CD14-positive monocyte (primary cell): ENCODE measurements at regions not wholly inside any gene's neighbourhood (a gene's known extent, or its start where the extent isn't known, plus 50 kb on each side); places are given as distances from the start of the nearest gene placed in this dataset.

Source experiments
- DNase-seq, 3 donors: peaks; one replicate each; pipeline ENCODE4 v3.0.0-alpha.2; 2011 to 2022
- H2AFZ ChIP-seq: 2 replicates; pipeline ENCODE4 v1.6.0; 2012; ENCODE audit warnings: mild to moderate bottlenecking, low read depth, low read length, inconsistent platforms; ENCODE audit not compliant: insufficient read depth, poor library complexity, severe bottlenecking
- H3K27ac ChIP-seq, 2 donors: 1 replicate in 1 of 2; 2 replicates in 1 of 2; pipeline ENCODE4 v1.5.1; 2012 to 2013; ENCODE audit warnings: low read length in 2 of 2, control low read depth in 1 of 2, inconsistent platforms in 1 of 2, low read depth in 1 of 2, mild to moderate bottlenecking in 1 of 2
- H3K27me3 ChIP-seq, 2 donors: one replicate each; pipeline versions ENCODE4 v1.6.0 to v1.6.1; 2011 to 2013; ENCODE audit warnings: low read length in 2 of 2; ENCODE audit not compliant: control insufficient read depth in 2 of 2, insufficient read depth in 2 of 2
- H3K36me3 ChIP-seq, 2 donors: replicated peaks in 1 of 2; 1 replicate in 1 of 2; 2 replicates in 1 of 2; pipeline versions ENCODE4 v1.5.1 to v1.6.1; 2012 to 2013; ENCODE audit warnings: low read length in 2 of 2, control low read depth in 1 of 2, inconsistent platforms in 1 of 2, mild to moderate bottlenecking in 1 of 2; ENCODE audit not compliant: insufficient read depth in 2 of 2, control insufficient read depth in 1 of 2
- H3K4me1 ChIP-seq, 2 donors: 1 replicate in 1 of 2; 2 replicates in 1 of 2; pipeline versions ENCODE4 v1.5.1 to v1.6.1; 2012 to 2013; ENCODE audit warnings: low read length in 2 of 2, control low read depth in 1 of 2, inconsistent platforms in 1 of 2, mild to moderate bottlenecking in 1 of 2, moderate library complexity in 1 of 2; ENCODE audit not compliant: insufficient read depth in 2 of 2, control insufficient read depth in 1 of 2
- H3K4me2 ChIP-seq: replicated peaks from 2 replicates; pipeline ENCODE3; 2012; ENCODE audit warnings: low read length, moderate library complexity, mild to moderate bottlenecking; ENCODE audit not compliant: poor library complexity, severe bottlenecking; ENCODE audit errors: extremely low read depth
- H3K4me3 ChIP-seq, 3 experiments: fragments of 200-600 bp in 1 of 3; sonication (generic) in 1 of 3; replicated peaks in 1 of 3; 1 replicate in 2 of 3; 2 replicates in 1 of 3; pipeline ENCODE4 v1.5.1; 2011 to 2013; ENCODE audit warnings: low read length in 3 of 3, mild to moderate bottlenecking in 3 of 3, control low read depth in 2 of 3, low read depth in 2 of 3, inconsistent platforms in 1 of 3, moderate library complexity in 1 of 3
- H3K79me2 ChIP-seq: 2 replicates; pipeline ENCODE4 v1.6.0; 2012; ENCODE audit warnings: mild to moderate bottlenecking, control low read depth, inconsistent platforms, low read length, moderate library complexity; ENCODE audit not compliant: insufficient read depth
- H3K9ac ChIP-seq: 2 replicates; pipeline ENCODE4 v1.6.0; 2017; ENCODE audit warnings: low read length, mild to moderate bottlenecking; ENCODE audit not compliant: insufficient read depth, poor library complexity, severe bottlenecking
- H3K9me3 ChIP-seq, 2 donors: replicated peaks in 1 of 2; 1 replicate in 1 of 2; 2 replicates in 1 of 2; pipeline versions ENCODE4 v1.5.1 to v1.6.1; 2012 to 2013; ENCODE audit warnings: low read length in 2 of 2, control low read depth in 1 of 2; ENCODE audit not compliant: control insufficient read depth in 1 of 2, insufficient read depth in 1 of 2
- H4K20me1 ChIP-seq: 2 replicates; pipeline ENCODE4 v1.6.0; 2012; ENCODE audit warnings: mild to moderate bottlenecking, low read length, control low read depth, moderate library complexity; ENCODE audit not compliant: insufficient read depth
- H3K27ac Mint-ChIP-seq, 7 donors: one replicate each; pipeline ENCODE4 v1.8.0; 2020; ENCODE audit warnings: mild to moderate bottlenecking in 7 of 7, mixed read lengths in 7 of 7, moderate library complexity in 6 of 7, inconsistent platforms in 2 of 7
- H3K27me3 Mint-ChIP-seq, 3 donors: one replicate each; pipeline ENCODE4 v1.8.0; 2021 to 2022; ENCODE audit warnings: low read depth in 3 of 3, mild to moderate bottlenecking in 3 of 3, mixed read lengths in 3 of 3, moderate library complexity in 3 of 3, inconsistent platforms in 1 of 3
- H3K36me3 Mint-ChIP-seq, 2 donors: one replicate each; pipeline ENCODE4 v1.8.0; 2020; ENCODE audit warnings: mixed read lengths in 2 of 2, inconsistent platforms in 1 of 2, mild to moderate bottlenecking in 1 of 2
- H3K4me1 Mint-ChIP-seq: one replicate; pipeline ENCODE4 v1.8.0; 2020; ENCODE audit warnings: mild to moderate bottlenecking, mixed read lengths
- H3K4me3 Mint-ChIP-seq, 2 donors: one replicate each; pipeline ENCODE4 v1.8.0; 2020; ENCODE audit warnings: mild to moderate bottlenecking in 2 of 2, mixed read lengths in 2 of 2, moderate library complexity in 1 of 2
- H3K9me3 Mint-ChIP-seq, 7 donors: one replicate each; pipeline ENCODE4 v1.8.0; 2020 to 2022; ENCODE audit warnings: mixed read lengths in 7 of 7, mild to moderate bottlenecking in 6 of 7, moderate library complexity in 6 of 7, inconsistent platforms in 2 of 7
- WGBS: methylation state at CpG from one replicate; pipeline ENCODE4 v1.1.5; 2013; ENCODE audit warnings: missing lambda C conversion rate; ENCODE audit not compliant: insufficient coverage; 5-methylcytosine and 5-hydroxymethylcytosine counted together
- intact Hi-C, 2 donors: fragments of 100-400 bp; cut with micrococcal nuclease; formaldehyde crosslinking; loops; one replicate each; pipeline versions ENCODE4 v1.15.0 to v1.15.1; 2023
- TF ChIP-seq, protein P1 (sequence below): fragments of 200-600 bp; IDR thresholded peaks from one replicate; pipeline ENCODE4 v1.8.0; 2022; ENCODE audit warnings: antibody characterized with exemption, mild to moderate bottlenecking

- Histone ChIP-seq H3K27ac (no peak overlapping the region), H3K4me1 (no peaks in the 10 kb centered on the region), H4K20me1 (no peaks in the 10 kb centered on the region), H3K9me3 (no peaks in the 10 kb centered on the region), H3K4me3 (no peak overlapping the region), H3K36me3 (no peaks in the 10 kb centered on the region), H3K9ac (no peak overlapping the region), H3K4me2 (no peak overlapping the region), H2AFZ (no peak overlapping the region), H3K27me3 (no peaks in the 10 kb centered on the region), H3K79me2 (no peaks in the 10 kb centered on the region)
- Mint-ChIP-seq H3K4me3 (no peak overlapping the region), H3K9me3 (no peaks in the 10 kb centered on the region), H3K27me3 (peaks cover 0 to 4% (median 4%) of the 10 kb centered on the region in 3 donors), H3K36me3 (no peaks in the 10 kb centered on the region), H3K27ac (no peak overlapping the region), H3K4me1 (no peaks in the 10 kb centered on the region)
- DNase-seq = no peak
- TF ChIP-seq, protein P1, sequence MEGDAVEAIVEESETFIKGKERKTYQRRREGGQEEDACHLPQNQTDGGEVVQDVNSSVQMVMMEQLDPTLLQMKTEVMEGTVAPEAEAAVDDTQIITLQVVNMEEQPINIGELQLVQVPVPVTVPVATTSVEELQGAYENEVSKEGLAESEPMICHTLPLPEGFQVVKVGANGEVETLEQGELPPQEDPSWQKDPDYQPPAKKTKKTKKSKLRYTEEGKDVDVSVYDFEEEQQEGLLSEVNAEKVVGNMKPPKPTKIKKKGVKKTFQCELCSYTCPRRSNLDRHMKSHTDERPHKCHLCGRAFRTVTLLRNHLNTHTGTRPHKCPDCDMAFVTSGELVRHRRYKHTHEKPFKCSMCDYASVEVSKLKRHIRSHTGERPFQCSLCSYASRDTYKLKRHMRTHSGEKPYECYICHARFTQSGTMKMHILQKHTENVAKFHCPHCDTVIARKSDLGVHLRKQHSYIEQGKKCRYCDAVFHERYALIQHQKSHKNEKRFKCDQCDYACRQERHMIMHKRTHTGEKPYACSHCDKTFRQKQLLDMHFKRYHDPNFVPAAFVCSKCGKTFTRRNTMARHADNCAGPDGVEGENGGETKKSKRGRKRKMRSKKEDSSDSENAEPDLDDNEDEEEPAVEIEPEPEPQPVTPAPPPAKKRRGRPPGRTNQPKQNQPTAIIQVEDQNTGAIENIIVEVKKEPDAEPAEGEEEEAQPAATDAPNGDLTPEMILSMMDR = no peak
- 80% methylated on average over 2 of the region's 2 CpGs for WGBS
- intact Hi-C loops = no loop called here
These were observed 194.0 kb upstream of the POU3F1 start for GRCh38 chr1:38240618-38241017.

DNA sequence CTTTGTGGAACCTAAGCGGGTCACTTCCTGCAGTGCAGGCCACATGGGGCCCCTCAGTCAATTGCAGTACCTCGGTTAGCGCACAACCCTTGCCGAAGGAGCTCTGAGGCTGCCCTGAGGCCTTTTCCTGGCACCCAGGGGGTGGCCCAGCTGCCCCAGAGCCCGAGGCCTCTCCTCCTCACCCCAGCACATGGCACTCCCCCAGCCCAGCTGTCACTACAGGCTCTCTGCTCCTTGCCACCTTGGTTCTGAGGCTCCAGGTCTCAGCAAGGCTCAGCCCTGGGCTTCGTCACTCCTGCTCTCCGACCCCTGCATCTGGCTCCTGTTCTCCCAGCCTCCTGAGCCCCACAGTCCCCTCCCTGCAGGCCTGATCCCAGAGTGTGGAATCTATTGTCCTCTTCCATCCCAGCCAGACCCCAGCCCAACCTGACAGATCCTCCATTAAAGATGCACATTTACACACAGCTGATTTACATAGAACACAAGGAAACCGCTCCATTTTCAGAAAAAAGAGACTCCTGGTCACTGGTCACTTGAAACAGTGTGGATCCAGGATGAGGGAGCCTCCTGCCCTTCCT is 192.8 kb upstream of the POU3F1 start:
- WGBS = 93% methylated on average over 4 of the region's 8 CpGs

More for the DNA sequence above, 192.8 kb upstream of the POU3F1 start:
- no peak for DNase-seq
- no peak overlapping the region for H2AFZ ChIP-seq
- H3K27me3 Mint-ChIP-seq = peaks cover 1 to 4% (median 4%) of the 10 kb centered on the region in 3 donors
- H3K9ac ChIP-seq = no peak overlapping the region
- H3K4me1 Mint-ChIP-seq = no peaks in the 10 kb centered on the region
- H3K36me3 Mint-ChIP-seq = no peaks in the 10 kb centered on the region
- H3K27ac Mint-ChIP-seq = no peak overlapping the region
- H3K36me3 ChIP-seq = no peaks in the 10 kb centered on the region
- no peaks in the 10 kb centered on the region for H3K9me3 ChIP-seq
- TF ChIP-seq, protein P1 = no peak
- no peak overlapping the region for H3K4me2 ChIP-seq
- H3K4me3 Mint-ChIP-seq = no peak overlapping the region
- H3K4me1 ChIP-seq = no peaks in the 10 kb centered on the region
- no peaks in the 10 kb centered on the region for H3K9me3 Mint-ChIP-seq
- H3K27ac ChIP-seq = no peak overlapping the region
- H3K79me2 ChIP-seq = no peaks in the 10 kb centered on the region
- no peaks in the 10 kb centered on the region for H3K27me3 ChIP-seq
- intact Hi-C loops = no loop called here
- no peak overlapping the region for H3K4me3 ChIP-seq
- no peaks in the 10 kb centered on the region for H4K20me1 ChIP-seq
